Neuron (in vitro differentiated cells): ENCODE measurements at regions not wholly inside any gene's neighbourhood (a gene's known extent, or its start where the extent isn't known, plus 50 kb on each side); places are given as distances from the start of the nearest gene placed in this dataset.

Experiments used
- H2AFZ ChIP-seq: one replicate; pipeline ENCODE4 v1.6.1; 2013; ENCODE audit warnings: low read depth, mild to moderate bottlenecking, inconsistent platforms, low read length, moderate library complexity
- H3K27me3 ChIP-seq: one replicate; pipeline ENCODE4 v1.6.1; 2013; ENCODE audit warnings: low read length; ENCODE audit not compliant: insufficient read depth
- H3K36me3 ChIP-seq: one replicate; pipeline ENCODE4 v1.6.1; 2013; ENCODE audit warnings: low read length; ENCODE audit not compliant: insufficient read depth
- H3K4me1 ChIP-seq: one replicate; pipeline ENCODE4 v1.6.1; 2013; ENCODE audit warnings: low read length; ENCODE audit not compliant: insufficient read depth
- H3K4me3 ChIP-seq: 2 replicates; pipeline ENCODE4 v1.5.1; 2013; ENCODE audit warnings: mild to moderate bottlenecking, low read length, moderate library complexity
- H3K9me3 ChIP-seq: one replicate; pipeline ENCODE4 v1.6.1; 2013; ENCODE audit warnings: low read length

- H3K4me3 ChIP-seq = no peak overlapping the region
- no peak overlapping the region for H2AFZ ChIP-seq
- no peaks in the 10 kb centered on the region for H3K9me3 ChIP-seq
- H3K27me3 ChIP-seq = no peaks in the 10 kb centered on the region
- H3K4me1 ChIP-seq = peaks cover 28% of the 10 kb centered on the region
- peaks cover 3% of the 10 kb centered on the region for H3K36me3 ChIP-seq
Measured at GRCh38 chr12:124451637-124452243, 115.7 kb downstream of the NCOR2 start.

- Histone ChIP-seq H2AFZ (no peak overlapping the region), H3K27me3 (no peaks in the 10 kb centered on the region), H3K4me3 (no peak overlapping the region), H3K36me3 (peaks cover 1% of the 10 kb centered on the region), H3K9me3 (no peaks in the 10 kb centered on the region), H3K4me1 (peaks cover 28% of the 10 kb centered on the region)
Measured at GRCh38 chr12:124451016-124451415, 116.4 kb downstream of the NCOR2 start.

GRCh38 chr12:124450376-124450750, 117.0 kb downstream of the NCOR2 start:
- no peaks in the 10 kb centered on the region for H3K27me3 ChIP-seq

DNA sequence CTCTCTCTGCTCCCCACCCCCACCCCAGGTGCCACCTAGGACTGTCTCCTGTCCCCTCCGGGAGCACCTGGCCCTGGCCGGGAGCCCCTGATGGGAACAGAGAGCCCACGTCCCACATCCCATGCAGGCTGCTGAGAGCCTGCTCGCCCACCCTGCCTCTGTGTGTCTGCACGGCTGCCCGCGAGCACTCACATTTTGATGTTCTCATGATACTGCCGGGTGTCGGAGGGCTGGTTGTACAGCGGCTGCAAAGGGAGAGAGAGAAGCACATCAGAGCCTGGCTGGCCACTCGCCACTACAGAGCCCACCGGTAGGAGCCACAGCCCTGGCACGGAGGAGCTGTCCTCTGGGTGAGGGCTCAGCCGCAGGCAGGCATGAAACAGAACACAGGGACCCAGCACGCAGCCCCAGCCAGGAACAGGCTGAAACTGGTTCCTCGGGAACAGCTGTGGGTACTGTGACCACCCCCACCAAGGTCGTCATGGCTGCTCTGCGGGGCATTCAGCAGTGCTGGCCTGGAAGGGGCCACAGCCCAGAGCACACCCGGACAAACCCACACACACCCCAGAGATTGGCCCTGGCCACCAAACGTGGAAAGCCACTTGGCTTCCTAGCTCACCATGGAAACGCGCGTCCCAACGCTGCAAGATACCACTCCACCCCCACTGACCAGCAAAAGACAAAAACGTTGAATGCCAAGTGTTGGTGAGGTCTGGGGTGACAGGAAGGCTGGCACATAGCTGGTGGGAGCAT, 117.6 kb downstream of the NCOR2 start:
- H3K27me3 ChIP-seq = no peaks in the 10 kb centered on the region
- peaks cover 4% of the 10 kb centered on the region for H3K36me3 ChIP-seq
- no peak overlapping the region for H2AFZ ChIP-seq
- no peaks in the 10 kb centered on the region for H3K9me3 ChIP-seq
- H3K4me3 ChIP-seq = no peak overlapping the region
- H3K4me1 ChIP-seq = peaks cover 28% of the 10 kb centered on the region

More at GRCh38 chr12:124450376-124450750, 117.0 kb downstream of the NCOR2 start:
- peaks cover 28% of the 10 kb centered on the region for H3K4me1 ChIP-seq
- no peak overlapping the region for H3K4me3 ChIP-seq
- H3K9me3 ChIP-seq = no peaks in the 10 kb centered on the region
- peaks cover 4% of the 10 kb centered on the region for H3K36me3 ChIP-seq
- no peak overlapping the region for H2AFZ ChIP-seq

- H3K4me1 ChIP-seq = peaks cover 27% of the 10 kb centered on the region
- no peaks in the 10 kb centered on the region for H3K27me3 ChIP-seq
- H3K9me3 ChIP-seq = no peaks in the 10 kb centered on the region
- no peak overlapping the region for H2AFZ ChIP-seq
- peaks cover 6% of the 10 kb centered on the region for H3K36me3 ChIP-seq
- H3K4me3 ChIP-seq = no peak overlapping the region
Measured at GRCh38 chr12:124448955-124449622, 118.3 kb downstream of the NCOR2 start.

- H3K4me3 ChIP-seq = no peak overlapping the region
- no peaks in the 10 kb centered on the region for H3K9me3 ChIP-seq
- no peaks in the 10 kb centered on the region for H3K27me3 ChIP-seq
- peaks cover 9% of the 10 kb centered on the region for H3K36me3 ChIP-seq
- H2AFZ ChIP-seq = no peak overlapping the region
- peaks cover 20% of the 10 kb centered on the region for H3K4me1 ChIP-seq
Measured at GRCh38 chr12:124448241-124448954, 119.0 kb downstream of the NCOR2 start.

DNA sequence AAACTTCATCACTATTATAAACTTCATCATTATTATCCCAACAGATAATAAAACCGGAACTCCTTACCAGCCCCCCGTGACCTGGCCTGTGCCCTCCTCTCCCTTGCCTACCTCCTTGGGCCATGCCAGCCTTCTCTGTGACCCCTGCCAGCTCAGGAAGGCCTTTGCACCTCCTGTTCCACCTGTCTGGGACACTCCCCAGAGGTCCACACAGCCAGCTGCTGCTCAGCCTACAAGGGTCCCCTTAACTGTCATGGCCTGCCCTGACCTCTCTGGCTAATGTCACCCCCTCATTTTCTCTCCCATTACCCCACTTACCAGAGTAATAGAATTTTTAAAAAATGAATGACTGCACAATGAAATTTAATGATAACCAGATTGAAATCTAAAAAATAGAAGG, 121.0 kb downstream of the NCOR2 start:
- Histone ChIP-seq H3K4me3 (no peak overlapping the region), H3K27me3 (no peaks in the 10 kb centered on the region), H2AFZ (no peak overlapping the region), H3K4me1 (peaks cover 6% of the 10 kb centered on the region), H3K9me3 (no peaks in the 10 kb centered on the region), H3K36me3 (peaks cover 16% of the 10 kb centered on the region)

DNA sequence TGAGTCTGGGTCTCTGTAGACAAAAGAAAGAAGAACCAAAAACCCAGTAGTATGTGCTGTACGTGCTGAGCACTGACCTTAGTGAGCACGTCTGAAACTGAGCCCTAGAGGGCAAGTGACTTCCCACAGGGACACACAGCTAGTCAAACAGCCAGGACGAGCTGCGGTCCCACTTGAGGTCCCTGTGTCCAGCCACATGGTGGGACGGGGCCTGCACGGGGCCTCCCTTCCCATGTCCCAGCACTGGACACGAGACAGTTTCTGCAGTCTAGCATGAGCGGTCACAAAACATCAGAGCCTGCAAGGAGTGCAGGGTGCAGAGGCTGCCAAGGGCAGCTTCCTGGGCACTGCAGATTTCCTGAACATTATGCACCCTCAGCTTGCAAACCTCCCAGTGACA, 121.6 kb downstream of the NCOR2 start:
- Histone ChIP-seq H3K4me3 (no peak overlapping the region), H3K4me1 (peaks cover 6% of the 10 kb centered on the region), H2AFZ (no peak overlapping the region), H3K36me3 (peaks cover 16% of the 10 kb centered on the region), H3K9me3 (no peaks in the 10 kb centered on the region), H3K27me3 (no peaks in the 10 kb centered on the region)

- H3K36me3 ChIP-seq = peaks cover 16% of the 10 kb centered on the region
- H3K4me3 ChIP-seq = no peak overlapping the region
Measured at GRCh38 chr12:124445121-124445718, 122.2 kb downstream of the NCOR2 start.

GRCh38 chr12:124443931-124444712, 123.3 kb downstream of the NCOR2 start:
- H3K4me1 ChIP-seq = no peaks in the 10 kb centered on the region

More at GRCh38 chr12:124445121-124445718, 122.2 kb downstream of the NCOR2 start:
- H3K27me3 ChIP-seq = no peaks in the 10 kb centered on the region
- no peaks in the 10 kb centered on the region for H3K9me3 ChIP-seq
- peaks cover 6% of the 10 kb centered on the region for H3K4me1 ChIP-seq
- H2AFZ ChIP-seq = no peak overlapping the region

GRCh38 chr12:124442772-124443445, 124.5 kb downstream of the NCOR2 start:
- Histone ChIP-seq H3K9me3 (no peaks in the 10 kb centered on the region), H3K27me3 (no peaks in the 10 kb centered on the region), H3K36me3 (peaks cover 16% of the 10 kb centered on the region), H3K4me1 (no peaks in the 10 kb centered on the region), H2AFZ (no peak overlapping the region), H3K4me3 (no peak overlapping the region)

More at GRCh38 chr12:124443931-124444712, 123.3 kb downstream of the NCOR2 start:
- Histone ChIP-seq H3K4me3 (no peak overlapping the region), H2AFZ (no peak overlapping the region), H3K9me3 (no peaks in the 10 kb centered on the region), H3K36me3 (peaks cover 16% of the 10 kb centered on the region), H3K27me3 (no peaks in the 10 kb centered on the region)

DNA sequence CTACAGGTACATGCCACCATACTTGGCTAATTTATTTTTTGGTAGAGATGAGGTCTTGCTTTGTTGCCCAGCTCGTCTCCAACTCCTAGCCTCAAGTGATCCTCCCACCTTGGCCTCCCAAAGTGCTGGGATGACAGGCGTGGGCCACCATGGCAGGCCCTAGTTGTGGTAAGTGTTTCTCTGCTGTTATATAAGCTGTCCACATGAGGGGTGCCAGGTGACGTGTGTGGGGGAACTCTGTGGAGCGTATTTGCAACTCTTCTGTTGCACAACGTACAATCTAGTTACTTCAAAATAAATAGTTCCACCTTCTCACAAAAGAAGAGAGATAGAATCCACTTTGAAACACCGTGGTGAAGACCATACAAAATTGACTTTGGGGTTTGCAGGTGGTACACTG, 125.1 kb downstream of the NCOR2 start:
- no peaks in the 10 kb centered on the region for H3K9me3 ChIP-seq
- no peaks in the 10 kb centered on the region for H3K4me1 ChIP-seq
- H3K36me3 ChIP-seq = peaks cover 16% of the 10 kb centered on the region
- H3K27me3 ChIP-seq = no peaks in the 10 kb centered on the region
- no peak overlapping the region for H3K4me3 ChIP-seq
- H2AFZ ChIP-seq = no peak overlapping the region
